Uterus (tissue), 2 donors: ENCODE measurements at regions not wholly inside any gene's neighbourhood (a gene's known extent, or its start where the extent isn't known, plus 50 kb on each side); places are given as distances from the start of the nearest gene placed in this dataset.

Experiments used
- POLR2A ChIP-seq, 2 donors: fragments of 450-650 bp; IDR thresholded peaks; one replicate each; pipeline ENCODE4 v1.6.1; 2016; ENCODE audit warnings: antibody characterized with exemption in 2 of 2, mild to moderate bottlenecking in 1 of 2, moderate library complexity in 1 of 2
- TF ChIP-seq, protein P1 (sequence below), 4 experiments: fragments of 200-600 bp in 2 of 4; fragments of 450-650 bp in 2 of 4; sonication (generic) in 2 of 4; IDR thresholded peaks; one replicate each; pipeline ENCODE4 v1.5.1; 2016 to 2019; ENCODE audit warnings: antibody characterized with exemption in 4 of 4, mild to moderate bottlenecking in 2 of 4, moderate library complexity in 1 of 4

DNA sequence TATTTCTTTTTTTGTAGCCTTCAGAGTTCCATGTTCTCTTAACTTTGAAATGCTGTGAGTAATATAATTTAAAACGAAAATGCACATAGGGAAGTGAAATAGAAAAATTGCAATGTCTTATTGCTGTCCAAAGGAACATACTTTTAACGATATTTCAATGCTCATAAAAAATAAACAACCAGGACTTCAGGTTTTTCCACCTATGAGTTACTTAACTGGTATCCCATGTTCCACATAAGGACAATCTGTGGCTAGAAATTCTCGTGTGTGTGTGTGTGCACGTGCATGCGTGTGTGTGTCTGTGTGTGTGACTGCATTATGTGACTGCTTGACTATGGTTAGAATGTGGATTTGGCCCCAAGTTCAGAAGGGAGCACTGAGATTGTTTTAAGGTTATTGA, 200.8 kb upstream of the ADGRL4 start:
- TF ChIP-seq, protein P1, sequence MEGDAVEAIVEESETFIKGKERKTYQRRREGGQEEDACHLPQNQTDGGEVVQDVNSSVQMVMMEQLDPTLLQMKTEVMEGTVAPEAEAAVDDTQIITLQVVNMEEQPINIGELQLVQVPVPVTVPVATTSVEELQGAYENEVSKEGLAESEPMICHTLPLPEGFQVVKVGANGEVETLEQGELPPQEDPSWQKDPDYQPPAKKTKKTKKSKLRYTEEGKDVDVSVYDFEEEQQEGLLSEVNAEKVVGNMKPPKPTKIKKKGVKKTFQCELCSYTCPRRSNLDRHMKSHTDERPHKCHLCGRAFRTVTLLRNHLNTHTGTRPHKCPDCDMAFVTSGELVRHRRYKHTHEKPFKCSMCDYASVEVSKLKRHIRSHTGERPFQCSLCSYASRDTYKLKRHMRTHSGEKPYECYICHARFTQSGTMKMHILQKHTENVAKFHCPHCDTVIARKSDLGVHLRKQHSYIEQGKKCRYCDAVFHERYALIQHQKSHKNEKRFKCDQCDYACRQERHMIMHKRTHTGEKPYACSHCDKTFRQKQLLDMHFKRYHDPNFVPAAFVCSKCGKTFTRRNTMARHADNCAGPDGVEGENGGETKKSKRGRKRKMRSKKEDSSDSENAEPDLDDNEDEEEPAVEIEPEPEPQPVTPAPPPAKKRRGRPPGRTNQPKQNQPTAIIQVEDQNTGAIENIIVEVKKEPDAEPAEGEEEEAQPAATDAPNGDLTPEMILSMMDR (IDR thresholded peaks at IDR 0.05), result no peak
- TF ChIP-seq POLR2A (IDR thresholded peaks at IDR 0.05), result no peak
